ENCODE measurements at regions not wholly inside any gene's neighbourhood (a gene's known extent, or its start where the extent isn't known, plus 50 kb on each side); places are given as distances from the start of the nearest gene placed in this dataset.

DNA sequence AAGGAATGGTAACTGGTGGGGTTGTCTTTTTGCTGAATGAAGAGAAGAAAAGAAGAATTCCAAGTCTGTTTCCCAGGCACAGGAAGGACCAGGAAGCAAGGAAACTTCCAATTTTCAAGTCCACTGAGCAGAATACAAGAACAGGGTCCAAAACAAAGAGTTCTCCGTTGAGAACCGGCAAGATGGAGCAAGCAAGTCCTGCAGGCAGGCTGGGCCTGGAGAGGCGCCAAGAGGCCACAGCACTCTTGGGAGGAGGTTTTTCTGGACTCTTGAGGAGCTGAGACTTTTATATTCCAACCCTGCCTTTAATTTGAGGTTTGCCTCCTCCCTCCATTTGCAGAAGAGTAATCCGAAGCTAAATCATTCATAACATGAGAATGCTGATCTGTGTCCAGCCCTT, 224.5 kb downstream of the IKZF2 start:
- WGBS, 2 donors: 89 to 91% methylated on average over 4 of the region's 4 CpGs
- no peaks in the 10 kb centered on the region for H3K9me3 ChIP-seq
- H3K27ac ChIP-seq: no peak overlapping the region
- H3K4me3 ChIP-seq: no peak overlapping the region
- intact Hi-C loops (cut with DNase I): no loop called here
- DNase-seq: no peak
- H3K27me3 ChIP-seq: no peaks in the 10 kb centered on the region
- H3K4me1 ChIP-seq: no peaks in the 10 kb centered on the region
- TF ChIP-seq, protein P1, sequence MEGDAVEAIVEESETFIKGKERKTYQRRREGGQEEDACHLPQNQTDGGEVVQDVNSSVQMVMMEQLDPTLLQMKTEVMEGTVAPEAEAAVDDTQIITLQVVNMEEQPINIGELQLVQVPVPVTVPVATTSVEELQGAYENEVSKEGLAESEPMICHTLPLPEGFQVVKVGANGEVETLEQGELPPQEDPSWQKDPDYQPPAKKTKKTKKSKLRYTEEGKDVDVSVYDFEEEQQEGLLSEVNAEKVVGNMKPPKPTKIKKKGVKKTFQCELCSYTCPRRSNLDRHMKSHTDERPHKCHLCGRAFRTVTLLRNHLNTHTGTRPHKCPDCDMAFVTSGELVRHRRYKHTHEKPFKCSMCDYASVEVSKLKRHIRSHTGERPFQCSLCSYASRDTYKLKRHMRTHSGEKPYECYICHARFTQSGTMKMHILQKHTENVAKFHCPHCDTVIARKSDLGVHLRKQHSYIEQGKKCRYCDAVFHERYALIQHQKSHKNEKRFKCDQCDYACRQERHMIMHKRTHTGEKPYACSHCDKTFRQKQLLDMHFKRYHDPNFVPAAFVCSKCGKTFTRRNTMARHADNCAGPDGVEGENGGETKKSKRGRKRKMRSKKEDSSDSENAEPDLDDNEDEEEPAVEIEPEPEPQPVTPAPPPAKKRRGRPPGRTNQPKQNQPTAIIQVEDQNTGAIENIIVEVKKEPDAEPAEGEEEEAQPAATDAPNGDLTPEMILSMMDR (IDR thresholded peaks at IDR 0.05): no peak
- TF ChIP-seq POLR2AphosphoS5 (IDR thresholded peaks at IDR 0.05): no peak
- no peak for TF ChIP-seq EP300 (IDR thresholded peaks at IDR 0.05)
- TF ChIP-seq POLR2A (IDR thresholded peaks at IDR 0.05): no peak
- no peaks in the 10 kb centered on the region for H3K36me3 ChIP-seq

DNA sequence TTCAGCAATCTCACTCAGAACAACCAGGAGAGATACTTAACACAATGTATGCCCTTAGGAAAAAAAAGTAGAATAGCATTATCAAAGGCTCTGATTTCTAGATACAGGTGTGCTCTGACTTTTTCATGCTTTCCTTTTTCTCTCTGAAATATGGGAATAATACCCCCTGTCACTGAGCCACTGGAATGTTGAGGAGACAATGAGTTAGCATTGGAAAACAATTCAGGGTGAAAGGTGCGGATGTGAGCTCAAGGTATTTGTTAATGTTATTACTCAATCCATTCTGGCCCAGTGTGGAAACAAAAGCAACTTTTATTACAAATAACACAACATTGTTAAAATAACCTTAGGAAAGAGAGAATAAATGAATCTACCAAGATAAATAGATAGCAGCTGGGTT, 228.0 kb downstream of the IKZF2 start:
- Histone ChIP-seq H3K27me3 (no peaks in the 10 kb centered on the region), H3K4me1 (no peaks in the 10 kb centered on the region), H3K4me3 (no peak overlapping the region), H3K27ac (no peak overlapping the region), H3K36me3 (no peaks in the 10 kb centered on the region), H3K9me3 (no peaks in the 10 kb centered on the region)
- no peak for DNase-seq
- intact Hi-C loops (cut with DNase I): no loop called here
- 91 to 97% methylated on average over 1 of the region's 1 CpG for WGBS, 2 donors
- no peak for TF ChIP-seq POLR2A (IDR thresholded peaks at IDR 0.05)
- no peak for TF ChIP-seq EP300 (IDR thresholded peaks at IDR 0.05)
- TF ChIP-seq POLR2AphosphoS5 (IDR thresholded peaks at IDR 0.05): no peak
- TF ChIP-seq, protein P1 (IDR thresholded peaks at IDR 0.05): no peak

DNA sequence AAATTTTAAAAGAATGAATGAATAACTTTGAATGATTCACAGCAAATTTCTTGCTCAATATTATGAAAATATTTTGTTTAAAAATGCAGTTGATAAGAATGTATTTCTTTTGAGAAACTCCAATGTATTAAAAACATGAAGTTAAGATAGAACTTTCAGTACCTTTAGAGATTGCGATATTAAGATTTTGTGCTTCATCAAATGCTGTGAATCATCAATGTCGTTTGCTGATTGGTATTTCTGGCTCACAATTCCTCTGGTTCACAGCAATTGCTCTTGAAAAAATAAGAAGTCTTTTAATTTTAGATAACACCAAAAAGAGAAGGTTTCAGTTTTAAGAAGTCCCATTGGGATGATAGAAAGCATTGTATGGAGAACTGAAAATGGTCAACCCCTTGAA, 228.7 kb downstream of the IKZF2 start:
- DNase-seq: no peak
- Histone ChIP-seq H3K4me3 (no peak overlapping the region), H3K27me3 (no peaks in the 10 kb centered on the region), H3K27ac (no peak overlapping the region), H3K9me3 (no peaks in the 10 kb centered on the region), H3K4me1 (no peaks in the 10 kb centered on the region), H3K36me3 (no peaks in the 10 kb centered on the region)
- TF ChIP-seq EP300 (IDR thresholded peaks at IDR 0.05) (no peak), POLR2AphosphoS5 (IDR thresholded peaks at IDR 0.05) (no peak), POLR2A (IDR thresholded peaks at IDR 0.05) (no peak)
- TF ChIP-seq, protein P1 (IDR thresholded peaks at IDR 0.05): no peak
- 92 to 93% methylated on average over 2 of the region's 2 CpGs for WGBS, 2 donors
- intact Hi-C loops (cut with DNase I): no loop called here

DNA sequence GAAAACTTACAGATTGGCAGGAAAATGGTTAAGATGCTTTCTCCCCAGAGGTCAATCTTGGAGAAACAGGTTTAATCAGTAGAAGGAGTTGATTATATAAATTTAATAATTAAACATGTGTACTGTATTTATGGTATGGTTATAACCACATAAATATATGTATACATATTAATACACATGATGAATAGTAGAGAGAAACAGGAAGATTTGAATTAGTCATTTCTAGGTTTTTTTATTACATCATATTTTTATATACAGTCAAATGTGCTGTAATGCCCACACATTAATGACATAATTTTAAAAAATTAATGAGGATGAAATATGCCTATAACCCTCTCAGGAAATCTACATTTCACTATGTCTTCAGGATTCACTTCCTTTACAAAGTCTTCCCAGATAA, 229.7 kb downstream of the IKZF2 start:
- DNase-seq: no peak
- intact Hi-C loops (cut with DNase I): no loop called here
- H3K9me3 ChIP-seq: no peaks in the 10 kb centered on the region
- H3K36me3 ChIP-seq: no peaks in the 10 kb centered on the region
- H3K27ac ChIP-seq: no peak overlapping the region
- H3K4me3 ChIP-seq: no peak overlapping the region
- H3K27me3 ChIP-seq: no peaks in the 10 kb centered on the region
- TF ChIP-seq POLR2A (IDR thresholded peaks at IDR 0.05): no peak
- TF ChIP-seq POLR2AphosphoS5 (IDR thresholded peaks at IDR 0.05): no peak
- TF ChIP-seq EP300 (IDR thresholded peaks at IDR 0.05): no peak
- TF ChIP-seq, protein P1 (IDR thresholded peaks at IDR 0.05): no peak
- H3K4me1 ChIP-seq: no peaks in the 10 kb centered on the region

DNA sequence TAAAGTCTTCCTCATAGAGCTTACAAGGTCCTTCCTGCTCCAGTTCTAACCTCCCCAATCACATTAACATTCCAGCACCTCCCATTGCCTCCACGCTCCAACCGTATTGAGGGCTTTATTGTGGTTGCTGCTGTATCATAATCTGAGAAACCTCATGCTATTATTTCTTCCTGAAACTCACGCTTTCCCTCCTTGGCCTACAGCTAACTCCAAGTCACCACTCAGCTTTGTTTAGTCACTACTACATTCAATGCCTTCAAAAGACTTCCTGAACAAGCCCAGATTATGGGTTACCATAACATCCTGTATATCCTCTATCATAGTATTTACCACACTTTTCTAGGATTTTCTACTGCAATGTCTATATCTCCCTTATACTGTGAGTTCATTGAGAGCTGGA, 230.4 kb downstream of the IKZF2 start:
- TF ChIP-seq, protein P1 (IDR thresholded peaks at IDR 0.05): no peak
- no peak for TF ChIP-seq EP300 (IDR thresholded peaks at IDR 0.05)
- TF ChIP-seq POLR2A (IDR thresholded peaks at IDR 0.05): no peak
- TF ChIP-seq POLR2AphosphoS5 (IDR thresholded peaks at IDR 0.05): no peak
- Histone ChIP-seq H3K4me1 (no peaks in the 10 kb centered on the region), H3K9me3 (no peaks in the 10 kb centered on the region), H3K27ac (no peak overlapping the region), H3K36me3 (no peaks in the 10 kb centered on the region), H3K27me3 (no peaks in the 10 kb centered on the region), H3K4me3 (no peak overlapping the region)
- 87 to 91% methylated on average over 3 of the region's 3 CpGs for WGBS, 2 donors
- DNase-seq: no peak
- intact Hi-C loops (cut with DNase I): no loop called here
